ENCODE measurements at regions not wholly inside any gene's neighbourhood (a gene's known extent, or its start where the extent isn't known, plus 50 kb on each side); places are given as distances from the start of the nearest gene placed in this dataset.

GRCh38 chr17:71399221-71399620 is 721.6 kb upstream of the SOX9 start:
- Histone ChIP-seq H3K4me3 (ENCODE audit: low read depth in 1 of 2, low read length in 1 of 2) (no peak overlapping the region), H3K27ac (no peak overlapping the region), H3K36me3 (no peaks in the 10 kb centered on the region), H3K4me1 (ENCODE audit: control insufficient read depth in 1 of 2, insufficient read depth in 1 of 2, low read depth in 1 of 2, low read length in 1 of 2) (no peaks in the 10 kb centered on the region), H3K9me3 (no peaks in the 10 kb centered on the region), H3K27me3 (no peaks in the 10 kb centered on the region)
- TF ChIP-seq CTCF (IDR thresholded peaks at IDR 0.05): no peak

DNA sequence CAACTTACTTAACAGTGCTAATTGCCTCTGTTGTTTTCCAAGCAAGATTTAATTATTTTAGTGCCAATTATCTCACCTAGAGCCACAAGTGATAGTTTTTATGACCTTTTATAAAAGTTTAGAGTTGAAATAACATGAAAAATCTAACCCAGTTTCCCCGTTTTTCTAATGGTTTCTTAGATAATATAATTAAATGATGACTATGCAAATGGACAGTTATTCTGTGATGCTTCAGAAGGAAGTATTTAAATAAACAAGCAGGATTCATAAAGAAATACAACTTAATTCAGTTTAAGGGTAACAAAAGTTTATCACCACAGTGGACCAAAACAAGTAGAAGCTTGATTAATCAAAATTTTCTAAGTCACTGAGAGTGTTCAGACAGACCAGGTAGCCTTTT is 721.2 kb upstream of the SOX9 start:
- Histone ChIP-seq H3K4me3 (ENCODE audit: low read depth in 1 of 2, low read length in 1 of 2) (no peak overlapping the region), H3K27me3 (no peaks in the 10 kb centered on the region), H3K4me1 (ENCODE audit: control insufficient read depth in 1 of 2, insufficient read depth in 1 of 2, low read depth in 1 of 2, low read length in 1 of 2) (no peaks in the 10 kb centered on the region), H3K36me3 (no peaks in the 10 kb centered on the region), H3K27ac (no peak overlapping the region), H3K9me3 (no peaks in the 10 kb centered on the region)
- TF ChIP-seq CTCF (IDR thresholded peaks at IDR 0.05): no peak

DNA sequence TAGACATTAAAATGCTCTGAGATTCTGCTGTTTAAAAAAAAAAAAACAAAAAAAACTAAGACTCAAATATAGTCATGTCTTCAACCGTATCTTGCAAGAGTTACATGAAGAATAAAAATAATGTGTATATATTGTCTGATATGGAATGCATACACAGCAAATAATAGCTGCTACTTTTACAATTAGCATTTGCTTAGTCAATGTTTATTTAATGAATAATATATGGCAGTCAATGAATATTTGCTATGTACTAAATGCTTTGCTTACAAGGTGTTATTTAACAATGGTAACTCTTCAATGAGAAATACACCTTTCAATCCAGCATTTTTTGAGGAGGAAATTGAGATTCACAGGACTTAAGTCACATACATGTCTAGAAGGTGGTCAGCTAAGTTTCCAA is 718.8 kb upstream of the SOX9 start:
- TF ChIP-seq CTCF (IDR thresholded peaks at IDR 0.05): no peak
- Histone ChIP-seq H3K4me3 (ENCODE audit: low read depth in 1 of 2, low read length in 1 of 2) (no peak overlapping the region), H3K9me3 (no peaks in the 10 kb centered on the region), H3K36me3 (no peaks in the 10 kb centered on the region), H3K27ac (no peak overlapping the region), H3K27me3 (no peaks in the 10 kb centered on the region), H3K4me1 (ENCODE audit: control insufficient read depth in 1 of 2, insufficient read depth in 1 of 2, low read depth in 1 of 2, low read length in 1 of 2) (no peaks in the 10 kb centered on the region)

DNA sequence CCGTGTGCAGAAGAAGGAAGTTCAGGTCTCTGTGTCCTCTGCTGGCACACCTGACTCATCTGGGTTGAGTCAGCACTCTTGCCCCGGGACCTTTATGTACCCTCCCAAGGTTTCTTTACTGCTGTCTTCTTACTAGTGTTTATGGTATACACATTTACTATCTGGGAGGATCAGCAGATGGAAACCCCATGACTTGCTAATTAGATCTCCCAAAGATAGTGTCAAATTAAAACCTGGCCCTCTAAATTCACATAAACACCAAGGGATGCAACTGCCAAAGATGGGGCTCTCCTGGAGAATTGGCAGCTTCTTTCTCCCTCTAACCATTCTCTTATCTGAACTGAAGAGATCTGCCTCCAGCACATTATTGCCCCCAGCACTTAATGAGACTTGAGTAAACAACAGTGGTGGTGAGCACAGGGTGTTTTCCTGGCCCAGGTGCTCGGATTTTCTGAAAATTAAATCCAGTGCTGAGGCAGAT is 718.1 kb upstream of the SOX9 start:
- TF ChIP-seq CTCF (IDR thresholded peaks at IDR 0.05): no peak

DNA sequence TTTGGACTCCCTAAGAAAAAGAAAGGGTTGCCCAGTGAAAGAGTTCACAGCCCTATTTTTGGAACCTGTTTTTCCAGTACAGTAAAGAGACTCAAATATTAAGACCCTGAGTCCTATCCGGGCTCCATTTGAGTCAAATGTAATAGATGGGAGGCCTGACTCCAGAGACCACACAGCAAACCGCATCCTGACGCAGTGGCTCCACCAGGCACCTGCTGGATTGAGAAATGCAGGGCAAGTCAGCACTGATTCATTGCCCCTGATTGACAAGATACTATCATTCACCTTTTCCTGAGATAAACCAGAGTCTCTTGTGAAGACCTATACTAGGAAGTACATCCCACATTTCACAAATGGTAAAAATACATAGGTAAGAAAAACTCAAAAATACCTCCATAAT is 715.7 kb upstream of the SOX9 start:
- no peak for TF ChIP-seq CTCF (IDR thresholded peaks at IDR 0.05)
- Histone ChIP-seq H3K4me1 (ENCODE audit: control insufficient read depth in 1 of 2, insufficient read depth in 1 of 2, low read depth in 1 of 2, low read length in 1 of 2) (no peaks in the 10 kb centered on the region), H3K9me3 (no peaks in the 10 kb centered on the region), H3K4me3 (ENCODE audit: low read depth in 1 of 2, low read length in 1 of 2) (no peak overlapping the region), H3K36me3 (no peaks in the 10 kb centered on the region), H3K27me3 (no peaks in the 10 kb centered on the region), H3K27ac (no peak overlapping the region)

More for the DNA sequence above, 718.1 kb upstream of the SOX9 start:
- H3K9me3 ChIP-seq: no peaks in the 10 kb centered on the region
- H3K36me3 ChIP-seq: no peaks in the 10 kb centered on the region
- H3K4me3 ChIP-seq (ENCODE audit: low read depth in 1 of 2, low read length in 1 of 2): no peak overlapping the region
- H3K27ac ChIP-seq: no peak overlapping the region
- H3K4me1 ChIP-seq (ENCODE audit: control insufficient read depth in 1 of 2, insufficient read depth in 1 of 2, low read depth in 1 of 2, low read length in 1 of 2): no peaks in the 10 kb centered on the region
- H3K27me3 ChIP-seq: no peaks in the 10 kb centered on the region

- H3K27ac ChIP-seq: no peak overlapping the region
- no peaks in the 10 kb centered on the region for H3K4me1 ChIP-seq (ENCODE audit: control insufficient read depth in 1 of 2, insufficient read depth in 1 of 2, low read depth in 1 of 2, low read length in 1 of 2)
- H3K4me3 ChIP-seq (ENCODE audit: low read depth in 1 of 2, low read length in 1 of 2): no peak overlapping the region
Observed at GRCh38 chr17:71407981-71408380, 712.8 kb upstream of the SOX9 start.

More at GRCh38 chr17:71407981-71408380, 712.8 kb upstream of the SOX9 start:
- H3K36me3 ChIP-seq: no peaks in the 10 kb centered on the region
- no peak for TF ChIP-seq CTCF (IDR thresholded peaks at IDR 0.05)
- H3K27me3 ChIP-seq: no peaks in the 10 kb centered on the region
- H3K9me3 ChIP-seq: no peaks in the 10 kb centered on the region
